ENCODE measurements at regions not wholly inside any gene's neighbourhood (a gene's known extent, or its start where the extent isn't known, plus 50 kb on each side); places are given as distances from the start of the nearest gene placed in this dataset.
"Not testable (repeated sequence)": the region's sequence is repeated elsewhere in the genome, so short reads cannot be mapped to it uniquely, and the experiment has no call there.

- Histone ChIP-seq H3K27ac (no peak overlapping the region), H3K4me2 (no peak overlapping the region)
These were observed 91.4 kb upstream of the KLF6 start for GRCh38 chr10:3876350-3876962.

GRCh38 chr10:3875842-3876235, 90.8 kb upstream of the KLF6 start:
- TF ChIP-seq CTCF (IDR thresholded peaks at IDR 0.05; ENCODE audit: poor library complexity) (no peak), EZH2 (IDR thresholded peaks at IDR 0.05; ENCODE audit: borderline replicate concordance) (no peak), EZH2phosphoT487 (IDR thresholded peaks at IDR 0.05; ENCODE audit: low read depth, severe bottlenecking, unreplicated experiment) (no peak)
- no peaks in the 10 kb centered on the region for H3K79me2 ChIP-seq
- H3K27ac ChIP-seq = no peak overlapping the region
- DNase-seq (ENCODE audit: low spot score) = no peak
- no peak overlapping the region for H3K4me2 ChIP-seq
- no peaks in the 10 kb centered on the region for H3K36me3 ChIP-seq (replicated peaks; ENCODE audit: insufficient read depth, low read depth)
- no peak overlapping the region for H3K4me3 ChIP-seq
- H3K27me3 ChIP-seq = no peaks in the 10 kb centered on the region
- H4K20me1 ChIP-seq (ENCODE audit: insufficient read depth, poor library complexity, severe bottlenecking) = no peaks in the 10 kb centered on the region
- H3K9me2 ChIP-seq (replicated peaks; ENCODE audit: insufficient read depth) = no peaks in the 10 kb centered on the region
- H3K9me3 ChIP-seq (ENCODE audit: low read depth) = no peaks in the 10 kb centered on the region
- H3K4me1 ChIP-seq (ENCODE audit: insufficient read depth) = no peaks in the 10 kb centered on the region
- no peak overlapping the region for H2AFZ ChIP-seq
- 92% methylated on average over 3 of the region's 3 CpGs for WGBS (ENCODE audit: low lambda C conversion rate, missing lambda C conversion rate)

More at GRCh38 chr10:3876350-3876962, 91.4 kb upstream of the KLF6 start:
- Histone ChIP-seq H3K9me2 (replicated peaks; ENCODE audit: insufficient read depth) (no peaks in the 10 kb centered on the region), H3K4me3 (no peak overlapping the region), H3K36me3 (replicated peaks; ENCODE audit: insufficient read depth, low read depth) (no peaks in the 10 kb centered on the region), H4K20me1 (ENCODE audit: insufficient read depth, poor library complexity, severe bottlenecking) (no peaks in the 10 kb centered on the region), H3K4me1 (ENCODE audit: insufficient read depth) (no peaks in the 10 kb centered on the region), H3K79me2 (no peaks in the 10 kb centered on the region), H2AFZ (no peak overlapping the region), H3K9me3 (ENCODE audit: low read depth) (no peaks in the 10 kb centered on the region), H3K27me3 (no peaks in the 10 kb centered on the region)
- 72% methylated on average over 8 of the region's 8 CpGs for WGBS (ENCODE audit: low lambda C conversion rate, missing lambda C conversion rate)
- no peak for DNase-seq (ENCODE audit: low spot score)
- TF ChIP-seq EZH2 (IDR thresholded peaks at IDR 0.05; ENCODE audit: borderline replicate concordance) (no peak), CTCF (IDR thresholded peaks at IDR 0.05; ENCODE audit: poor library complexity) (no peak), EZH2phosphoT487 (IDR thresholded peaks at IDR 0.05; ENCODE audit: low read depth, severe bottlenecking, unreplicated experiment) (no peak)

GRCh38 chr10:3874990-3875841, 90.2 kb upstream of the KLF6 start:
- no peaks in the 10 kb centered on the region for H3K79me2 ChIP-seq
- H3K4me3 ChIP-seq = no peak overlapping the region
- H3K36me3 ChIP-seq (replicated peaks; ENCODE audit: insufficient read depth, low read depth) = no peaks in the 10 kb centered on the region
- H3K27me3 ChIP-seq = no peaks in the 10 kb centered on the region
- H4K20me1 ChIP-seq (ENCODE audit: insufficient read depth, poor library complexity, severe bottlenecking) = no peaks in the 10 kb centered on the region
- no peaks in the 10 kb centered on the region for H3K9me3 ChIP-seq (ENCODE audit: low read depth)
- no peak overlapping the region for H3K27ac ChIP-seq
- TF ChIP-seq EZH2phosphoT487 (IDR thresholded peaks at IDR 0.05; ENCODE audit: low read depth, severe bottlenecking, unreplicated experiment) = no peak
- no peak for TF ChIP-seq CTCF (IDR thresholded peaks at IDR 0.05; ENCODE audit: poor library complexity)
- TF ChIP-seq EZH2 (IDR thresholded peaks at IDR 0.05; ENCODE audit: borderline replicate concordance) = no peak
- no peak for DNase-seq (ENCODE audit: low spot score)
- WGBS (ENCODE audit: low lambda C conversion rate, missing lambda C conversion rate) = 78% methylated on average over 6 of the region's 6 CpGs
- no peaks in the 10 kb centered on the region for H3K9me2 ChIP-seq (replicated peaks; ENCODE audit: insufficient read depth)
- no peak overlapping the region for H3K4me2 ChIP-seq
- H2AFZ ChIP-seq = no peak overlapping the region
- H3K4me1 ChIP-seq (ENCODE audit: insufficient read depth) = no peaks in the 10 kb centered on the region

GRCh38 chr10:3874610-3874989, 89.6 kb upstream of the KLF6 start:
- not testable (repeated sequence) for H3K4me3 ChIP-seq; H3K9me2 ChIP-seq (replicated peaks; ENCODE audit: insufficient read depth); H4K20me1 ChIP-seq (ENCODE audit: insufficient read depth, poor library complexity, severe bottlenecking); H3K4me1 ChIP-seq (ENCODE audit: insufficient read depth); DNase-seq (ENCODE audit: low spot score); H3K79me2 ChIP-seq; H2AFZ ChIP-seq; H3K27ac ChIP-seq; H3K36me3 ChIP-seq (replicated peaks; ENCODE audit: insufficient read depth, low read depth); H3K4me2 ChIP-seq; H3K9me3 ChIP-seq (ENCODE audit: low read depth); H3K27me3 ChIP-seq
- 94% methylated on average over 4 of the region's 4 CpGs for WGBS (ENCODE audit: low lambda C conversion rate, missing lambda C conversion rate)
